ENCODE measurements at regions not wholly inside any gene's neighbourhood (a gene's known extent, or its start where the extent isn't known, plus 50 kb on each side); places are given as distances from the start of the nearest gene placed in this dataset.

- H3K27ac ChIP-seq (ENCODE audit: extremely low read depth, low read depth, low read length) = no peak overlapping the region
- no peak overlapping the region for H3K4me2 ChIP-seq (ENCODE audit: insufficient read depth, low read length)
- H3K4me1 ChIP-seq (replicated peaks in 1 of 2; ENCODE audit: control insufficient read depth in 2 of 2, insufficient read depth in 2 of 2, low read length in 2 of 2) = no peaks in the 10 kb centered on the region
- no peaks in the 10 kb centered on the region for H3K79me2 ChIP-seq (ENCODE audit: control insufficient read depth, insufficient read depth, low read length)
- no peaks in the 10 kb centered on the region for H4K20me1 ChIP-seq (replicated peaks; ENCODE audit: control insufficient read depth, insufficient read depth, low read length)
- FAIRE-seq (no peak), DNase-seq (ENCODE audit: extremely low read depth in 1 of 4, low spot score in 3 of 4) (no peak), ATAC-seq (no peak)
- no TSS peak for BruUV-seq (replicated peaks)
- H3K9me3 ChIP-seq (replicated peaks; ENCODE audit: control insufficient read depth, insufficient read depth, low read depth, low read length) = no peaks in the 10 kb centered on the region
- no peak overlapping the region for H3K9ac ChIP-seq (ENCODE audit: insufficient read depth in 1 of 2, low read depth in 2 of 2, low read length in 2 of 2)
- in situ Hi-C loops (cut with MboI) (no loop called here), intact Hi-C loops (cut with micrococcal nuclease) (no loop called here)
- ChIA-PET CTCF (ENCODE audit: low intra/inter-chr PET ratio) (no interaction called here), POLR2A (no interaction called here)
- H3K36me3 ChIP-seq (ENCODE audit: control insufficient read depth, insufficient read depth, low read length) = no peaks in the 10 kb centered on the region
- H3K27me3 ChIP-seq (ENCODE audit: control insufficient read depth in 2 of 2, insufficient read depth in 2 of 2, low read length in 2 of 2) = no peaks in the 10 kb centered on the region
- no peak overlapping the region for H2AFZ ChIP-seq (ENCODE audit: low read depth, low read length)
- no peak overlapping the region for H3K4me3 ChIP-seq
- H3K9me1 ChIP-seq (ENCODE audit: control insufficient read depth, insufficient read depth, low read length) = no peaks in the 10 kb centered on the region
- TF ChIP-seq CREBBP (IDR thresholded peaks at IDR 0.05; ENCODE audit: low read depth, low read length) = no peak
- no peak for TF ChIP-seq SMAD3 (CRISPR knock-in tag; conservative IDR thresholded peaks at IDR 0.05)
- no peak for TF ChIP-seq ZNF354B (CRISPR knock-in tag; IDR thresholded peaks at IDR 0.05)
- no peak for TF ChIP-seq ZNF644 (tag; IDR thresholded peaks at IDR 0.05; ENCODE audit: low read depth)
- TF ChIP-seq TFAP4 (CRISPR knock-in tag; IDR thresholded peaks at IDR 0.05; ENCODE audit: borderline replicate concordance) = no peak
- TF ChIP-seq ZNF12 (CRISPR knock-in tag; IDR thresholded peaks at IDR 0.05) = no peak
- no peak for TF ChIP-seq PRDM10 (IDR thresholded peaks at IDR 0.05; ENCODE audit: partially characterized antibody)
- TF ChIP-seq RBM22 (IDR thresholded peaks at IDR 0.05; ENCODE audit: low read depth, low read length, poor library complexity, severe bottlenecking) = no peak
- TF ChIP-seq CHD4 (IDR thresholded peaks at IDR 0.05; ENCODE audit: insufficient read depth, insufficient replicate concordance, low read depth, low read length, poor library complexity, severe bottlenecking) = no peak
- no peak for TF ChIP-seq RBM14 (IDR thresholded peaks at IDR 0.05; ENCODE audit: borderline replicate concordance, insufficient read depth, low read depth, low read length)
- TF ChIP-seq EP400 (IDR thresholded peaks at IDR 0.05) = no peak
- TF ChIP-seq U2AF1 (optimal IDR thresholded peaks at IDR 0.05; ENCODE audit: low read depth, low read length) = no peak
- TF ChIP-seq DACH1 (IDR thresholded peaks at IDR 0.05; ENCODE audit: partially characterized antibody) = no peak
- no peak for TF ChIP-seq RBM39 (optimal IDR thresholded peaks at IDR 0.05; ENCODE audit: low read depth, low read length)
- TF ChIP-seq ZBTB2 (IDR thresholded peaks at IDR 0.05) = no peak
- 1% methylated on average over 8 of the region's 8 CpGs for WGBS (ENCODE audit: insufficient coverage, low coverage, missing lambda C conversion rate)
Observed at GRCh38 chr6:95087394-95088097, 489.8 kb upstream of the MANEA start.
